ENCODE measurements at regions not wholly inside any gene's neighbourhood (a gene's known extent, or its start where the extent isn't known, plus 50 kb on each side); places are given as distances from the start of the nearest gene placed in this dataset.

GRCh38 chr1:191974004-191974403 is 184.3 kb upstream of the RGS18 start:
- DNase-seq (ENCODE audit: low read depth, low spot score) (no peak), ATAC-seq (no peak), FAIRE-seq (no peak)
- Histone ChIP-seq H3K27me3 (replicated peaks in 1 of 2; ENCODE audit: control insufficient read depth in 2 of 2, insufficient read depth in 2 of 2, low read length in 1 of 2) (no peaks in the 10 kb centered on the region), H3K4me3 (no peak overlapping the region), H3K9ac (ENCODE audit: control insufficient read depth, insufficient read depth, low read length) (no peak overlapping the region), H4K20me1 (ENCODE audit: control insufficient read depth, insufficient read depth) (no peaks in the 10 kb centered on the region), H3K4me1 (ENCODE audit: control insufficient read depth, insufficient read depth, low read length) (no peaks in the 10 kb centered on the region), H2AFZ (ENCODE audit: control insufficient read depth, low read depth, low read length) (no peak overlapping the region), H3K9me3 (replicated peaks; ENCODE audit: control insufficient read depth, insufficient read depth, low read length) (no peaks in the 10 kb centered on the region), H3K4me2 (ENCODE audit: control insufficient read depth, insufficient read depth) (no peak overlapping the region), H3K79me2 (ENCODE audit: control insufficient read depth, insufficient read depth, low read length) (no peaks in the 10 kb centered on the region), H3K27ac (ENCODE audit: control insufficient read depth, insufficient read depth) (no peak overlapping the region), H3K36me3 (ENCODE audit: control insufficient read depth in 2 of 2, insufficient read depth in 2 of 2, low read length in 1 of 2) (no peaks in the 10 kb centered on the region)
- 0% methylated on average over 2 of the region's 2 CpGs for WGBS (ENCODE audit: insufficient coverage, insufficient replicate concordance, low lambda C conversion rate, missing lambda C conversion rate)
- ChIA-PET CTCF (no interaction called here), RAD21 (ENCODE audit: unreplicated experiment) (no interaction called here), POLR2A (interaction anchor here (0.6 kb wide), 1 partner anchor 478 kb away, joined by 3 read pairs; no protein-coding TSS in a partner anchor), SMC1A (ENCODE audit: uncharacterized antibody, unreplicated experiment) (no interaction called here)
- in situ Hi-C loops (cut with MboI) (no loop called here), intact Hi-C loops (cut with micrococcal nuclease; ENCODE audit: unreplicated experiment) (no loop called here)
- TF ChIP-seq JUND (IDR thresholded peaks at IDR 0.05; ENCODE audit: low read depth, low read length) (no peak), E4F1 (IDR thresholded peaks at IDR 0.05; ENCODE audit: borderline replicate concordance, partially characterized antibody) (no peak), KLF5 (IDR thresholded peaks at IDR 0.05; ENCODE audit: partially characterized antibody) (no peak), GATAD2B (conservative IDR thresholded peaks at IDR 0.05; ENCODE audit: low read depth) (no peak), FOS (IDR thresholded peaks at IDR 0.05; ENCODE audit: borderline replicate concordance, extremely low read depth, insufficient read length) (no peak)
- no TSS peak for BruUV-seq (replicated peaks)

Measured in GM12878 (cell line).